ENCODE measurements at regions not wholly inside any gene's neighbourhood (a gene's known extent, or its start where the extent isn't known, plus 50 kb on each side); places are given as distances from the start of the nearest gene placed in this dataset.

- in situ Hi-C loops (cut with HindIII; ENCODE audit: low sequenced_read_pairs): no loop called here
Measured at GRCh38 chr12:65517656-65518210, 239.2 kb downstream of the MSRB3 start.

DNA sequence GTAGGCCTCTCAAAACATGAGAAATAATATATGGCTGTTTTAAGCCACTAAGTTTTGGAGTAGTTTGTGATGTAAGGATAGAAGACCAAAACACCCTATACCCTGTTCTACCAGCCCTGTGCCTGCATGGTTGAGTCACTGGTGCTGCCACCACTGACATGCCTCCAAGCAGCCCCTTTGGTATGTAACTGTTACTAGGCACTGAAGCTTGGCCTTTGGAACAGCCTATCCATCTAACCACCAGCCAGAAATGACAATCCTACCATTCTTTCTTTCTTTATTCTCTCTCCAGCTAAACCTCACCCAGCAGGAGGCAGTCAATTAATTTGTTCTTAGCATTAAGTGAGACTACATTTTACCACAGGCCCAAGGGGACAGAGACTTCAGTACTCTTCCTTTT lies 240.3 kb downstream of the MSRB3 start:
- in situ Hi-C loops (cut with HindIII; ENCODE audit: low sequenced_read_pairs): no loop called here

GRCh38 chr12:65520658-65521057 lies 242.2 kb downstream of the MSRB3 start:
- in situ Hi-C loops (cut with HindIII; ENCODE audit: low sequenced_read_pairs): no loop called here

- in situ Hi-C loops (cut with HindIII; ENCODE audit: low sequenced_read_pairs): no loop called here
Measured at GRCh38 chr12:65522956-65523860, 244.7 kb downstream of the MSRB3 start.

- in situ Hi-C loops (cut with HindIII; ENCODE audit: low sequenced_read_pairs): no loop called here
Measured at GRCh38 chr12:65524666-65525065, 246.2 kb downstream of the MSRB3 start.

- in situ Hi-C loops (cut with HindIII; ENCODE audit: low sequenced_read_pairs): no loop called here
Measured at GRCh38 chr12:65525491-65526141, 247.1 kb downstream of the MSRB3 start.

GRCh38 chr12:65526311-65526710 lies 247.8 kb downstream of the MSRB3 start:
- in situ Hi-C loops (cut with HindIII; ENCODE audit: low sequenced_read_pairs): no loop called here

- in situ Hi-C loops (cut with HindIII; ENCODE audit: low sequenced_read_pairs): no loop called here
Measured at GRCh38 chr12:65528127-65528526, 249.6 kb downstream of the MSRB3 start.

- in situ Hi-C loops (cut with HindIII; ENCODE audit: low sequenced_read_pairs): no loop called here
Measured at GRCh38 chr12:65529106-65529505, 250.6 kb downstream of the MSRB3 start.

GRCh38 chr12:65529771-65530435 lies 251.4 kb downstream of the MSRB3 start:
- in situ Hi-C loops (cut with HindIII; ENCODE audit: low sequenced_read_pairs): no loop called here

DNA sequence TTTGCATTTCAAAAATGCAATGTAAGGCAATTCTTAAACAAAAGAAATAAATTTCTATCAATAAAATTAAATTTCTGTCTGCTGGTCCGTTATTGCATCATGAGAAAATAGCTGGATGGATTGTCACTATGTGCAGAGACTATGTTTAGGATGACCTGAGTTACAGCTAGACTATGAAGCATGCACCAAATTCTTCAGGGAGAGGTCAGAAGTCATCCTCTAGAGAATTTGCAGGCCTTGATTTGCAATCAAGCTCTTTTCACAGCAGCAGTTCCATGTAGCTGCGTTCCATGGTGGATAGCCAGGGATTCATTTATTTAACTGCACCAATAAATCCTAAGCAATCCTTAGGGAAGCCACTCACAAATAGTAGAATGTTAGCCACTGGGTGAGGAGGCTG lies 253.7 kb downstream of the MSRB3 start:
- in situ Hi-C loops (cut with HindIII; ENCODE audit: low sequenced_read_pairs): no loop called here

DNA sequence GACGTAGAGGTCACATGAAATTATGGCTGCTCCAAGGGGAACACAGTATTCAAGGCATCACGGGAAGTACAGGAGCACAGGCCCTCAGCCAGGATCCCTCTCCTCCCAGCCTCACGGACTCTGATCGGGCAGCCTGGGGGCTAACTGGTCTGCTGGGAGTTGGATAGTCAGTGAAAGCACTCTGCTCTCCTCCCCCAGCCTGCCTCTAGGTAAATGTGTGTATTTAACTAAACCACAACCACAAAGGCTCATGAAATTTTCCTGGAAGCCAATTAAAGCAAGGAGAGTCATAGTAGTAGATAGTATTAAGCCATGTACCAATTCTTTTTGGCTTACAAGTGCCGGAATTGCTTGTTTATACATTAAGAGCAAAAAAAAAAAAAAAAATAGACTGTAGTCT lies 254.3 kb downstream of the MSRB3 start:
- in situ Hi-C loops (cut with HindIII; ENCODE audit: low sequenced_read_pairs): no loop called here

DNA sequence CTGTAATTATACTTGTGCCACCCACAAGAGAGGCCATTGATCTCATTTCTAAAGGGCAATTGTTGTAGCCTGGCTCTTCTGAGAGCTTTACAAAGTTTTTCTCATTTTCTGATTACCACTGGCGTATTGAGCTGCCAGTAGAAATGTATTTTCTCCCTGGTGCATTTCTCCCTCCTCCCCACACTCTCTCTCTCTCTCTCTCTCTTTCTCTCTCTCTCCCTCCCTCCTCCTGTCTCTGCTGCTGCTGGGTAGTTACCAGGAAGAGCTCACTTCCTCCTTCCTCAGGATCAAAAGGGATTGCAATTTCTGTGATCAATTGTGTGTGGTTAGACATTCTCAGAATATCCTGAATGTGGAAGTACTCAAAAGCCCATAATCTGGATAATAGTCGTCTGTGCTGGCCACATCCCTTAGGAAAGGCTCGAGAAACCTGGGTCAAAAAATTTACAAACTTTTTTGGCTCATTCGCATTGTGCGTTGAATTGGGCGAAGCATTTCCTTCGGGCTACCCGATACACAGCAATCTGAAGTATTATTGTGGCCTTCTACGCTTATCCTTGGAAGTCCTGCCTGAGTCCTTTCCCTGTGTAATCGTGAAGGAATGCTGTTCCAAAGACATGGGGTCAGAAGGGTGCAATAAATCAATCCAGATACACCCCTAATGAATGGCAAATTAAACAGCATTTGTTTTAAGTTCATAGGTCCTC lies 254.8 kb downstream of the MSRB3 start:
- in situ Hi-C loops (cut with HindIII; ENCODE audit: low sequenced_read_pairs): no loop called here

DNA sequence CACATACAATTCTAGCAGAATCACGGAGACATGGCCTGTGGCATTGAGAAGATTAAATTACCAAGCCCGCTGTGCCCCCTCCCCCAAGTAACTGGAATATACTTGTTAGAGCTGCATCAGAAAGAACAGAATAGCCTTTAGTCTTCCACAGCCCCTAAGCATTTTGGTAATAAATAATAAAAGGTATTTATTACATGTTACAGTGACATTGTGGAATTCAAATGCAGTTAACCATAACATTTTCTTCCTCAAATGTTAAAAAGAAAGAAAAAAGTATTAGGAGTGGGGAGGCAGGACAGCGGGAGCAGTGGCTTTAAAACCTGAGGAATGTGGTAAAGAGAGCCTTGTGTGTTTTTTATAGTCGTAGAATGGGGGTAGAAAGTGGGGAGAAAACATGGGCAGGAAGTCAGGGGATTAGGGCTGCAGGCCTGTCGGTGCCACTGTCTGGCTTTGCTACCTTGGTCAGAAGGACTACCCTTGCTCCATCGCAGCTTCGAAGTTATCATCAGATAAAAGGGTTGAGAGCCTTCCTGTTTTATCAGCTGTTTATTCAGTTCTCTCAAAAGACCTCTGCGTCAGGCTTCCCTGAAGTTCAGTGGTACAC lies 255.9 kb downstream of the MSRB3 start:
- in situ Hi-C loops (cut with HindIII; ENCODE audit: low sequenced_read_pairs): no loop called here

DNA sequence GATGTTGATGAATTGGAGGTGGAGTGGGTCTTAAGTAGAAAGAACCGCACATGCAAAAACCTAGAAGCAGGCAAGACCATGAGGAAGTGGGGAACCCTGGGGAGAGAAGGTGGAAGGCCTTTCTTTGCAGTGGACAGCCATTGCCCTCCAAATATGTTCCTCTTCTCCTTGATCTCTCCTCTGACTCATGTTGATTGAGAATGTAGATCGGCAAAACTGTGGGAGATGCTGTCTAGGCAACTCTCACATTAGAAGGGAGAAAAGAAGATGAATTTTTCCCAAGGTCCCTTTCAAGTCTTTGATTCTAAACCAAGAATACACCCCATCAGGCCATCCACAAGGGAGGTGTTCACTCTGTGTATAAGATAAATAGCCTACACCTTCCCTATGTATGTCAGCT lies 257.5 kb downstream of the MSRB3 start:
- in situ Hi-C loops (cut with HindIII; ENCODE audit: low sequenced_read_pairs): no loop called here

DNA sequence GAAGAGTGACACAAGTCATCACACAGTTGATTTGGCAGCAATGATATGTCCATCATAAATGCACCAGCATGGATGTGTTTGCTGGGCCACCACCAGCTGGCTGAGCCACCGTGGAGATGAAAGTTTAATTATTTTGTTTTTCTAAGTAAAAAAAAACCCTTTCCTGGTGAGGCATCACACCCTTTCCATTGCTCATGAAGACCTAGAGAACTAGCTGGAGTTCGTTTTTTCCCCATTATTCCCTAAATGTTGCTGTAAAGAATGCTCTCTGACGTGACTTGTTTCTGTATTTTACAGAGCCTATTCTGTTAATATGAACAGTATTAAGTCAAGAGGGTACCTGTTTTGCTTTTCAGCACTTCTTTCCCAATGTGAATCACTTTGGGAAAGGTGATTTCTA lies 257.9 kb downstream of the MSRB3 start:
- in situ Hi-C loops (cut with HindIII; ENCODE audit: low sequenced_read_pairs): no loop called here

GRCh38 chr12:65536876-65537681 lies 258.6 kb downstream of the MSRB3 start:
- in situ Hi-C loops (cut with HindIII; ENCODE audit: low sequenced_read_pairs): no loop called here

DNA sequence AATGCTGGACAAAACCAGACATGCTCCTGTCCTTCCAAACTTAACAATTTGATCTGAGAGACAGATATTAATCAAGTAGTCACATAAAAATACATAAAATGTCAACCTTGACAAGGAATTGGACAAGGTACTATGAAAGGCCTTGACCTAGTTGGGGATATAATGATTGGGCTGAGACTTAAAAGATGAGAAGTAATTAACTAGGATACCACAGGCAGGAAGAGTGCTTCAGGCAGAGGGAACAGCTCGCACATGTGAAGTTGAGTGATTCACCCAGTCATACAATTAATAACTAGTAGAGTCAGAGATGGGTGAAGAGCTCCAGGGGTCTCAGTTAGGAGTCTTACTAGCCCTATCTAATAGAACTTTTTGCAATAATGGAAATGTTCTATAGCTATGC lies 259.5 kb downstream of the MSRB3 start:
- in situ Hi-C loops (cut with HindIII; ENCODE audit: low sequenced_read_pairs): no loop called here

DNA sequence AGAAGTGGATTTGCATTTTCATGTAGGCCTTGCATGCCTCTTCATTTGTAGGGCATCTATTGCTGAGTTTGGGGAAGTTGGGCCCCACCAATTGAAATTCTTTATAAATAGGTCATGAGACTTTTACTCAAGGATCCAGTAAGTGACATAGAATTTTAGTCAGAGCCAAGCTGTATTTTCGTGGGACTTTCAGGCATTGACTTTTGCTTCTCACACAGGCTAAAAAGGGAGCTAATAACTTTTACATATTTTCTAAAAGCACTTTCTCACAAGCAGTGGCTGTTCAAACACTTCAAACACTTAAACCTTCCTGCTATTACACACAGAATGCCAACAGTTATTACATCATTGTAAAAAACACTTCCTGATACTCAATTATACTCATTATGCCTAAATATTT lies 260.5 kb downstream of the MSRB3 start:
- in situ Hi-C loops (cut with HindIII; ENCODE audit: low sequenced_read_pairs): no loop called here

DNA sequence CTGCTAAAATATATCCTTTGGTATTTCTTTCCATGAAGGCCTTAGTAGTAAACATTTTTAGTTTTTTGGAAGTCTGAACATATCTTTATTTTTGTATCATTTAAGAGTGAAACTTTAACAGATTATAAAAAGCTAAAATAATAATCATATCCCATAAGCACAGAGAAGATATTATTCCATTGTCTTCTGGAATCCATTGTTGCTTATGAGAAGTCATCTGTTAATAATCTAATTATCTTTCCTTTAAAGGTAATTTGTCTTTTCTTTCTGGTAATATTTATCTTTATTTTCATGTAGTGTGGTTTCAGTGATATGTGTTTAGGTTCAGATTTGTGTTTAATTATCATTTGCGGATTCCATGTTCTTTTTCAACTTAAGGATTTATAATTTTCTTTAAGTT lies 261.7 kb downstream of the MSRB3 start:
- in situ Hi-C loops (cut with HindIII; ENCODE audit: low sequenced_read_pairs): no loop called here
